ENCODE measurements at regions not wholly inside any gene's neighbourhood (a gene's known extent, or its start where the extent isn't known, plus 50 kb on each side); places are given as distances from the start of the nearest gene placed in this dataset.

DNA sequence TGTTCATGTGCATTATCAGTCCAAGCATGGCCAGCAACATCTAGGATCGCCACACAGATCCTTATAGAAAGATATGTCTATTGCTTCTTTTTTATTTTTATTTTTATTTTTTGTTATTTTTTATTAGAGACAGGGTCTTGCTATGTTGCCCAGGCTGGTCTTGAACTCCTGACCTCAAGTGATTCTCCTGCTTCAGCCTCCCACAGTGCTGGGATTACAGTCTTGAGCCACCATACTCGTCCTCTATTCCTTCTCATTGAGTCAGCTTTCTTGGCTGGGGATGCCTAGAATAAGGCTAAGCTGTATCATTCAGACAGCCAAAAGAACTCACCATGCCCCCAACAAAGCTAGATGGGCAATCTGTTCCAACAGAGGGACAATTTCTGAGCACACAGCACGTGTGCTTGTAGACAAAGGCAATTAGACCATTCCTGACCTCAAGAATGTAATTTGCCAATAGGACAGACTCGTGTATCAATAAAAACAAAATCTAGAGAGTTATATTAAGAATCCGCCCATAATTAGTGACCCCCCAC, 264.0 kb upstream of the NEBL start:
- Mint-ChIP-seq H3K27me3 (ENCODE audit: insufficient read depth) (no peaks in the 10 kb centered on the region), H3K27ac (peak overlapping the region; percentile 52)
- 83 to 91% methylated on average over 4 to 5 of the region's 5 CpGs for WGBS, 2 experiments (ENCODE audit: insufficient coverage in 1 of 2, insufficient read length in 1 of 2)

DNA sequence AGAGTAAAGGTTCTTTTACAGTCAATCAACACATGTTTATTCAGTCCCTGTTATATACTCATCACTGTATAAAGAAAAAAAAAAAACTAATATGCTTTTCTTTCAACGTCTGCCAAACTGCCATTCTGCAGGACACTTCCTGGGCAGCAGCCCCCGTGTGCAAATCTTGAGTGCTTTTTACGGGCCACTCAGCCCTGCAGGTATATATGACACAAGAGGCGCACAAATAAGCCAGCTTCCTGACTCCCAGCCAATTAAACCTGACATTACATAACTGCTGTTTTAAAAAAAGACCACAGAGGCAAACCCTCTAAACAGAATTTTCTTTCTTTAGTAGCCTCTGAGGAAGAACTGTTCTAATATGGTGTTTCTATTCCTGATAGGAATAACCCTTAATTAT, 263.0 kb upstream of the NEBL start:
- H3K36me3 Mint-ChIP-seq (ENCODE audit: low read depth), result peaks cover 33% of the 10 kb centered on the region
- no peak overlapping the region for H3K27ac Mint-ChIP-seq
- no peaks in the 10 kb centered on the region for H3K27me3 Mint-ChIP-seq (ENCODE audit: insufficient read depth)
- peaks cover 5% of the 10 kb centered on the region for H3K4me1 Mint-ChIP-seq
- DNase-seq, result no peak
- Histone ChIP-seq H3K4me3 (ENCODE audit: low read length) (no peak overlapping the region), H3K9ac (ENCODE audit: extremely low read depth, low read length, poor library complexity, severe bottlenecking) (no peak overlapping the region), H3K27me3 (ENCODE audit: control insufficient read depth, insufficient read depth, low read length, poor library complexity, severe bottlenecking) (no peaks in the 10 kb centered on the region), H3K27ac (ENCODE audit: low read depth, low read length) (no peak overlapping the region), H3K36me3 (ENCODE audit: control insufficient read depth, insufficient read depth, low read length) (peaks cover 20% of the 10 kb centered on the region), H3K9me3 (ENCODE audit: control insufficient read depth, low read length) (peaks cover 22% of the 10 kb centered on the region), H3K4me1 (ENCODE audit: control insufficient read depth, insufficient read depth, low read length) (no peaks in the 10 kb centered on the region)
- H3K9me3 Mint-ChIP-seq, result peaks cover 10% of the 10 kb centered on the region
- no peak overlapping the region for H3K4me3 Mint-ChIP-seq
- 93 to 96% methylated on average over 3 to 4 of the region's 4 CpGs for WGBS, 2 experiments (ENCODE audit: insufficient coverage in 1 of 2, insufficient read length in 1 of 2)
- no peak for TF ChIP-seq CTCF (conservative IDR thresholded peaks at IDR 0.05)

More for the DNA sequence above, 264.0 kb upstream of the NEBL start:
- Histone ChIP-seq H3K27me3 (ENCODE audit: control insufficient read depth, insufficient read depth, low read length, poor library complexity, severe bottlenecking) (no peaks in the 10 kb centered on the region), H3K9me3 (ENCODE audit: control insufficient read depth, low read length) (peaks cover 22% of the 10 kb centered on the region), H3K36me3 (ENCODE audit: control insufficient read depth, insufficient read depth, low read length) (peaks cover 20% of the 10 kb centered on the region), H3K4me3 (ENCODE audit: low read length) (no peak overlapping the region), H3K9ac (ENCODE audit: extremely low read depth, low read length, poor library complexity, severe bottlenecking) (no peak overlapping the region), H3K4me1 (ENCODE audit: control insufficient read depth, insufficient read depth, low read length) (no peaks in the 10 kb centered on the region), H3K27ac (ENCODE audit: low read depth, low read length) (peak overlapping the region; percentile 7)
- TF ChIP-seq CTCF (conservative IDR thresholded peaks at IDR 0.05), result no peak
- Mint-ChIP-seq H3K4me3 (no peak overlapping the region), H3K4me1 (peaks cover 2% of the 10 kb centered on the region), H3K36me3 (ENCODE audit: low read depth) (peaks cover 33% of the 10 kb centered on the region), H3K9me3 (peaks cover 10% of the 10 kb centered on the region)
- DNase-seq, result no peak

GRCh38 chr10:21159669-21160068, 262.6 kb upstream of the NEBL start:
- Histone ChIP-seq H3K4me1 (ENCODE audit: control insufficient read depth, insufficient read depth, low read length) (no peaks in the 10 kb centered on the region), H3K9me3 (ENCODE audit: control insufficient read depth, low read length) (peaks cover 22% of the 10 kb centered on the region), H3K36me3 (ENCODE audit: control insufficient read depth, insufficient read depth, low read length) (peaks cover 20% of the 10 kb centered on the region), H3K4me3 (ENCODE audit: low read length) (no peak overlapping the region), H3K9ac (ENCODE audit: extremely low read depth, low read length, poor library complexity, severe bottlenecking) (no peak overlapping the region), H3K27me3 (ENCODE audit: control insufficient read depth, insufficient read depth, low read length, poor library complexity, severe bottlenecking) (no peaks in the 10 kb centered on the region), H3K27ac (ENCODE audit: low read depth, low read length) (no peak overlapping the region)
- Mint-ChIP-seq H3K9me3 (peaks cover 10% of the 10 kb centered on the region), H3K36me3 (ENCODE audit: low read depth) (peaks cover 33% of the 10 kb centered on the region), H3K4me1 (peaks cover 5% of the 10 kb centered on the region), H3K27ac (no peak overlapping the region), H3K27me3 (ENCODE audit: insufficient read depth) (no peaks in the 10 kb centered on the region), H3K4me3 (no peak overlapping the region)
- no peak for DNase-seq
- TF ChIP-seq CTCF (conservative IDR thresholded peaks at IDR 0.05), result peak; percentile 39
- WGBS, 2 experiments (ENCODE audit: insufficient coverage in 1 of 2, insufficient read length in 1 of 2), result 93 to 96% methylated on average over 3 to 4 of the region's 4 CpGs

Measured in endodermal cell (in vitro differentiated cells).